ENCODE measurements at regions not wholly inside any gene's neighbourhood (a gene's known extent, or its start where the extent isn't known, plus 50 kb on each side); places are given as distances from the start of the nearest gene placed in this dataset.

- TF ChIP-seq CTCF (conservative IDR thresholded peaks at IDR 0.05 in 1 of 2, IDR thresholded peaks at IDR 0.05 in 1 of 2; ENCODE audit: extremely low read depth in 1 of 2, insufficient read depth in 1 of 2, low read depth in 1 of 2, low read length in 2 of 2) (no peak), EZH2 (IDR thresholded peaks at IDR 0.05; ENCODE audit: borderline replicate concordance, low read length) (no peak)
Measured at GRCh38 chrX:81412428-81412827, 210.5 kb downstream of the SH3BGRL start.
